Dermis microvascular lymphatic vessel endothelial cell (primary cell): ENCODE measurements at regions not wholly inside any gene's neighbourhood (a gene's known extent, or its start where the extent isn't known, plus 50 kb on each side); places are given as distances from the start of the nearest gene placed in this dataset.
"Not testable (repeated sequence)": the region's sequence is repeated elsewhere in the genome, so short reads cannot be mapped to it uniquely, and the experiment has no call there.

Source experiments
- DNase-seq, 2 donors: peaks; one replicate each; pipeline versions ENCODE4 v3.0.0 to v3.0.0-alpha.2; 2010; ENCODE audit warnings: low read depth in 2 of 2

GRCh38 chr6:154629127-154629526 is 104.1 kb upstream of the SCAF8 start:
- no peak for DNase-seq

GRCh38 chr6:154632119-154632518 is 101.1 kb upstream of the SCAF8 start:
- peak; percentile 70 to 91 for DNase-seq

DNA sequence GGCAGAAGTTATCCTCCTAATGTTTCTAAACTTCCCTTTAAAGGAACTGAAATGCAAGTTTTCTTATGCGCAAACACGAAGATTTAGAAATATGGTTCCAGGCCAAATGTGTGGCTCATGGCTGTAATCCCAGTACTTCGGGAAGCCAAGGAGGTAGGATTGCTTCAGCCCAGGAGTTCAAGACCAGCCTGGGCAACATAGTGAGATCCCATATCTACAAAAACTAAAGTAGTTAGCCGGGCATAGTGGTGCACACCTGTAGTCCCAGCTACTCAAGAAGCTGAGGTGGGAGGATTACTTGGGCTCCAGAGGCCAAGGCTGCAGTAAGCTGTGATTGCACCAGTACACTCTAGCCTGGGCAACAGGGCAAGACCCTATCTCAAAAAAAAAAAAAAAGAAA is 95.8 kb upstream of the SCAF8 start:
- no peak for DNase-seq

DNA sequence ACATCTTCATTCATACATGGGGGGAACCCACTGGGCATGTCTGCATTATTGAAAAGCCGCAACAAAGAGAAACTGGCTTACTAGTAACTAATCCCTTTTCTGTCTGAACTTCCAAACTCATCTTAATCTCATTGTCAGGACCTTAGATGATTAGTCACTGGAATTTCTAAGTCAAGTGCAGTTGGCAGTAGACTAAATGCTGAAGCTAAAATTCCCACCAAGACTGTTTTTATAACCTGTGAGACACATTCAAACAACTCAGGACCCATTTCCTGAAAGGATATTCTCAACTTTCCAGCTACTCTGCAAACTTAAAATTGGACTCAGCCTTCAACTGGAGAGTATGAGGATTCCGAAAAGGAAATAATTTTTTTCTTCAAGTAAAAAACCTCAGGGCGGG is 94.8 kb upstream of the SCAF8 start:
- peak in 1 of 2 donors; percentile 89 for DNase-seq

DNA sequence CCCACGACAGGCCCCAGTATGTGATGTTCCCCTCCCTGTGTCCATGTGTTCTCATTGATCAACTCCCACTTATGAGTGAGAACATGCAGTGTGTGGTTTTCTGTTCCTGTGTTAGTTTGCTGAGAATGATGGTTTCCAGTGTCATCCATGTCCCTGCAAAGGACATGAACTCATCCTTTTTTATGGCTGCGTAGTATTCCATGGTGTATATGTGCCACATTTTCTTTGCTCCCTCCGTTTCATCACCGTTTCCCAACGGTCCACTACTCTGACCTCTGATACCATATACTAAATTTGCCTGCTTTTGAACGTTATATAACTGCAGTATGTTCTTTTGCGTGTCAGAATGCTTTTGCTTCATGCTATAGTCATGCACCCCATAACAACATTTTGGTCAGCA is 94.0 kb upstream of the SCAF8 start:
- not testable (repeated sequence) for DNase-seq

DNA sequence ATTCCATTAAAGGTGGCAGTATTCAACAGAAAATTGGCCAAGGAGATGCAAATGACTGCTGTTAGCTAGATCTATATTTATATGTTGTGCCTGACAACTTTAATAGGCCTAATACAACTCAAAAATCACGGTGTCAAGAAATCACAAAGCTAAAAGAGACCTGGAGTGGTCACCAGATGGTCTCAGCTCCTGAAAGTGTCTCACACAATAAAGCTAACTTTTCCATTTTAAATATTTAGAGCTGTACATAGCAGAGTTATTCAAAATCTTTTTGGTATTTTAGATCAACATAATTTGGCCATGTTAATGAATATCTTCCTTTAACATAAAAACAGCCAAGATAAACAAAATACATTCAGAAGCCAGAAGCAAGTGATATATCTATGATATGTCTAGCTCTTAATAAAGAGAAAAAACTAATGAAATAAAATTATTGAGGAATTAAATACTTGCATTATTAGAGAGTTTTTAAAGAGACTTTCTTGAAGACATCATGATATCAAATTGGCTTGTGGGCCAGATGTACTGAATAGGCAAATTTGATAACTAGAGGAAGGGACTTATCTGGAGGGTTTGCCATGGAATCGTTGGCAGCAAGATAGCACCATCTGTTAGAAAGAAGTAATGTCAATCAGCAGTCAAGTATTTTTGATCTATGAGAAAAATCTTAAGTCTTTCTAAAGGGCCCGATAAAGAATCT is 84.9 kb upstream of the SCAF8 start:
- no peak for DNase-seq

GRCh38 chr6:154648888-154649205 is 84.4 kb upstream of the SCAF8 start:
- no peak for DNase-seq

DNA sequence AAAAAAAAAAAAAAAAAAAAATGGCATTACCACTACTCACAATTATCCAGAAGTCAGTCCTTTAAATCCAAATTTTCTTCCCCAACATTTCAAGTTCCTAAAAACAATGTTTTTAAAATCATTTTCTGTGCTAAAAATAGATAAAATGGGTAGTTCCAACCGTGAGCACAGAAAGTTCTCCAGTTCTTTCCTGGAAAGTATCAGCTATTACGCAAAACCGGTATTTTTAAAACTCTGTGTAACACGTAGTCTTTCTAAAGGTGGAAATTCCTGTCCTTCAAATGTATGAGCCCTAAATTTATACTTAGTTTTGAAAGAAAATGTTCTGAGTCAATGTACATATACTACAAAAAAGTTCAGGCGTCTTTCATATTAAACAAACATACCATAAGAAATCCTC is 83.5 kb upstream of the SCAF8 start:
- DNase-seq = no peak

- DNase-seq = peak in 1 of 2 donors; percentile 33
Observed at GRCh38 chr6:154650351-154650750, 82.9 kb upstream of the SCAF8 start.

GRCh38 chr6:154651656-154652055 is 81.6 kb upstream of the SCAF8 start:
- DNase-seq = no peak

DNA sequence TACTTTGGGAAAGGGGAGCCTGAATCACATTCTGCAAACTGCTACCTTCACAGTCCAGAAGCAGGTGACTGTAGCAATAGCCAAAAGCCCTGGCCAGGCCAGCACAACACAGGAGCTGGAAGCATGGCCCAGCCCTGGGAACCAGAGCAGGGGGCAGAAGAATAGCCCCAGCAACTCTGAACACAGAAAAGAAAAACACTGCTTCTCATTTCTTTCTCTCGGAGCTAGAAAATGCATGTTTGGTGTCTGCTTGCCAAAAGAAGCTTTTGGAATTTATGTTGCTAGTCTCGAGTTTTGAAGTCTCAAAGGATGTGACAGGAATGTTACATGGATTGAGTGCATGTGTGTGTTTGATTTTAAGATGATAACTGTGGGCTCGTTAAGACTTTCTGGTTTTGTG is 79.8 kb upstream of the SCAF8 start:
- DNase-seq = peak; percentile 39 to 70

DNA sequence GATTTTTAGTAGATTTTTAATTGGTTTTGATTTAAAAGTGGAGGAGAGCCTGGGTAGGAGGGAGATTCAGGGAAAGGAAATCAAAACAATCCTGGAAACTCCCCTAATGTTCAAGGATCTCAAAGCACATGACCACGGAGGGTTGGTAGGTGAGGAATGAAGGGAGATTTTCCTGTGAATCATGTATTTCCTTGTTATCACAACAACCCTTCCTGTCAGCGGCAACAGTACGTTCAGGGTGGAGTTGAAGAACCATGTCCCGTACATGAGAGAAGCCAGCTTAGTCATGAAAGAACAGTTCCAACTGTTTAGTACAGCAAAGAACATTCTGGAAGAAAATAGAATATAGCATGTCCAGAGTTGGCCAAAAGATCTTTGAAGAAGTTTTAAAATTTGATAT is 79.4 kb upstream of the SCAF8 start:
- peak; percentile 97 to 98 for DNase-seq

DNA sequence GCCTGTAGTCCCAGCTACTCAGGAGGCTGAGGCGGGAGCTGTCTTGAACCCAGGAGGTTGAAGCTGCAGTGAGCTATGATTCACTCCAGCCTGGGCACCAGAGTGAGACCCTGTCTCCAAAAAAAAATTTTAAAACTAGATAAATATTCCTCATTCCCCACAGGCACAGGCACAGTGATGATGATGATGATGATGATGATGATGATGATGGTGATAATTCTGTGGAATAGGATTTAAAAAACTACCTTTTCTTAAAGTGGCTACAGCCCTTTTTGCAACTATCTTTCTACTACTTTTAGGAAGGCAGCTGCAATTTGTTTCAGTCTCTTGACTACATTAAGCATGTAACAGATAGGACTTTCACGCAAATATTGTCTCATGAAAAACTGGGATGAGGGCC is 76.6 kb upstream of the SCAF8 start:
- no peak for DNase-seq

GRCh38 chr6:154661768-154662167 is 71.4 kb upstream of the SCAF8 start:
- DNase-seq = peak; percentile 81 to 92

GRCh38 chr6:154664287-154664686 is 68.9 kb upstream of the SCAF8 start:
- no peak for DNase-seq

DNA sequence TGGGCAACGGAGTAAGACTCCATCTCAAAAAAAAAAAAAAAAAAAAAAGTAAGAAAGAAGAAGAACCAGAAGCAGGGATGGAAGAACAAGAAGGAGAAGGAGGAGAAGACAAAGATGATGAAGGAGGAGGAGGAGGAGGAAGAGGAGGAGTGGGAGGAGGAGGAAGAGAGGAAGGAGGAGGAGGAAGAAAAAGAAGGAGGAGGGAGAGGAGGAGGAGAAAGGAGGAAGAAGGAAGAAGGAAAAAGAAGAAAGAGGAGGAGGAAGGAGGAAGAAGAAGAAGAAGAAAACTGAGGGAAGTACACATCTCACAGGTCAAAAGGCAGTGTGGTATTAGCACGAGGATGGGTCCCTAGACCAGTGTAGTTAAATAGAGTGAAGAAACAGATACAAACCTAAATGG is 65.1 kb upstream of the SCAF8 start:
- DNase-seq = no peak

DNA sequence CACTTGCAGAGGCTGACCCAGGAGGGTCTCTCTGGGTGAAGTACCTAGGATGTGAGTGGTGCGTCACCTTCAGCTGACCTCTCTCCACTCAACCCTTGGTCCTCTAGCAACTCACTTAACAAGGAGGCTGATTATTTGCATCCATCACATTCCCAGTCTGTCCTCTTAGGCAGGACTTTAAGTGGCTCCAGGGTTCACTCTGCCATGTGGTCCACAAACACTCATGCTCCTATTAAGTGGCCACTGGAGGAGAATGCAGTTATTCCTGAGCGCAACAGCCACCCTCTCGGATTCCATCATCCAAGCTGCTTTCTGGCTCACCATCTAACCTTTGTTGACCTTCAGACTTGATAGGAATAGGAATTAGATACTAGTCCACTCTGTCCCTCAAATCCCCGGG is 61.1 kb upstream of the SCAF8 start:
- DNase-seq = no peak

GRCh38 chr6:154673919-154674318 is 59.3 kb upstream of the SCAF8 start:
- DNase-seq = no peak

DNA sequence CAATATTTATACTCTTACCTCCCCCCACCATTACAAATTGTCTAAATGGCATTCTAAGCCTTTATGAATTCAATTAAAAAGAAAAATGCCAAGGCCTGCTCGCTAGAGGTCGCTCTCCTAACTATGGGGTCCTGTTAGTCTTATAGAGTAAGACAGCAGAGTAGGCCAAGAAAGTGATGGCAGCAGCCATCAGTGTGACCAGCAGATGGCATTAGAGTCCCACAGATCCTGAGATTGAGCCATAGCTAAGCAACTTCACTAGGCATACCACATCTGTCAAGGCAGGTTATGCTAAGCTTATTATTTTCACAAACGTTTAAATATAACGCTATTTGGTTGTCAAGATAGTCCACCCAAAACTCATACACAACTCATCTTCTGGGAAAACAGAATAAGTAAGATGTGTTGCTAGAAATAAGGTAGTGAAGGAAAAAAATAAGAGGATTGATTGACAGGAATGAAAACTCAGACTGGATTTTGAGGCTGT is 57.6 kb upstream of the SCAF8 start:
- DNase-seq = peak; percentile 97

DNA sequence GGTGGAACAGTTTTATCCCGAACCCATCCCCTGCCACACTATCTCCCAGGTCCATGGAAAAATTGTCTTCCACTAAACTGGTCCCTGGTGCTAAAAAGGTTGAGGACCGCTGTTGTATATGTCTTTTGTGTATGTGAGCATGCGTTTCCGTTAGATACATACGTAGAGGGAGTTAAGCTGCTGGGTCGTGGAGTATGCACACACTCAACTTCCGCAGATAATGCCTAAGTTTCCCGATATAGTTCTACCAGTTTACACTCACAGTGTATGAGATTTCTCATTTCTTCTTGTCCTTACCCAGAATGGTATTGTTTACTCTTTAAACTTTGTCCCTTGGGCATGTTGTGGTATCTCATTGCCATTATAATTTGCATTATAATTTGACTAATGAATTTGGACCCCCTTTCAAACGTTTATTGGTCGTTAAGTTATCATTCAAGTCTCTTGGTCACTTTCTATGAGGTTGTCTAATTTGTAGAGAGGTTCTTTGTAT is 50.5 kb upstream of the SCAF8 start:
- DNase-seq = no peak
